Kidney (tissue), 13 donors: ENCODE measurements at regions not wholly inside any gene's neighbourhood (a gene's known extent, or its start where the extent isn't known, plus 50 kb on each side); places are given as distances from the start of the nearest gene placed in this dataset.

Experiments used
- DNase-seq, 5 donors: peaks; one replicate each; pipeline ENCODE4 v3.0.0-alpha.2; 2013 to 2020
- FAIRE-seq: peaks from 2 replicates; lab custom pipeline; 2012; peaks lifted over from hg19 to GRCh38; lab: Jason Lieb, UNC
- H3K27ac ChIP-seq, 2 donors: one replicate each; pipeline ENCODE4 v1.7.0; 2013; ENCODE audit warnings: low read depth in 2 of 2, low read length in 2 of 2, inconsistent platforms in 1 of 2
- H3K27me3 ChIP-seq: one replicate; pipeline ENCODE4 v1.7.1; 2013; ENCODE audit warnings: low read length, inconsistent platforms; ENCODE audit not compliant: control insufficient read depth, insufficient read depth
- H3K36me3 ChIP-seq, 3 donors: one replicate each; pipeline versions ENCODE4 v1.7.0 to v1.7.1; 2013; ENCODE audit warnings: low read length in 3 of 3, control low read depth in 1 of 3, inconsistent platforms in 1 of 3; ENCODE audit not compliant: insufficient read depth in 3 of 3, control insufficient read depth in 2 of 3
- H3K4me1 ChIP-seq, 3 donors: one replicate each; pipeline versions ENCODE4 v1.7.0 to v1.7.1; 2013; ENCODE audit warnings: low read length in 3 of 3, inconsistent platforms in 1 of 3, low read depth in 1 of 3; ENCODE audit not compliant: control insufficient read depth in 2 of 3, insufficient read depth in 2 of 3
- H3K4me3 ChIP-seq, 3 donors: one replicate each; pipeline versions ENCODE4 v1.7.0 to v1.8.1; 2013; ENCODE audit warnings: low read length in 3 of 3, control low read depth in 1 of 3, inconsistent platforms in 1 of 3
- H3K9ac ChIP-seq, 3 donors: one replicate each; pipeline versions ENCODE4 v1.7.0 to v1.7.1; 2013; ENCODE audit warnings: low read length in 3 of 3, control low read depth in 1 of 3, inconsistent platforms in 1 of 3
- H3K9me3 ChIP-seq, 3 donors: one replicate each; pipeline versions ENCODE4 v1.7.0 to v1.7.1; 2013; ENCODE audit warnings: low read length in 3 of 3, control low read depth in 1 of 3, inconsistent platforms in 1 of 3; ENCODE audit not compliant: control insufficient read depth in 2 of 3, insufficient read depth in 1 of 3
- intact Hi-C: fragments of 100-400 bp; cut with DNase I; formaldehyde crosslinking; loops from one replicate; pipeline ENCODE4 v1.11.1; 2022
- TF ChIP-seq, protein P1 (sequence below): IDR thresholded peaks from 3 replicates; pipeline ENCODE4 v1.5.1; 2012; ENCODE audit warnings: mild to moderate bottlenecking, moderate library complexity, borderline replicate concordance; ENCODE audit not compliant: insufficient read depth; ENCODE audit errors: extremely low read depth
- donor health status: control.
- donor health status: control.
- donor health status: control.
- donor health status: control.
- donor health status: control.
- donor health status: DM: yes; HTN: yes; CAD: no.
- donor health status: Normal renal cell carcinoma (clear cell type).

DNA sequence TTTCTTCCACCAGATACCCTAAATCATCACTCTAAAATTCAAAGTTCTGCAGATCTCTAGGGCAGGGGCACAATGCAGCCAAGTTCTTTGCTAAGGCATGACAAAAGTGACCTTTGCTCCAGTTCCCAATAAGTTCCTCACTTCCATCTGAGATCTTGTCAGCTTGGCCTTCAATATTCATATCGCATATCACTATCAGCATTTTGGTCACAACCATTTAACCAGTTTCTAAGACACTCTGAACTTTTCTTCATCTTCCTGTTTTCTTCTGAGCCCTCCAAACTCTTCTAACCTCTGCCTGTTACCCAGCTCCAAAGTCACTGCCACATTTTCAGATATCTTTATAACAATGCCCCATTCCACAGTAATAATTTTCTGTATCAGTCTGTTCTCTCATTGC lies 452.6 kb upstream of the TRIB2 start:
- Histone ChIP-seq H3K36me3 (no peaks in the 10 kb centered on the region), H3K9me3 (no peaks in the 10 kb centered on the region), H3K4me3 (no peak overlapping the region), H3K4me1 (no peaks in the 10 kb centered on the region), H3K27me3 (no peaks in the 10 kb centered on the region), H3K9ac (no peak overlapping the region), H3K27ac (no peak overlapping the region)
- FAIRE-seq, result no peak
- intact Hi-C loops, result no loop called here
- no peak for DNase-seq
- TF ChIP-seq, protein P1, sequence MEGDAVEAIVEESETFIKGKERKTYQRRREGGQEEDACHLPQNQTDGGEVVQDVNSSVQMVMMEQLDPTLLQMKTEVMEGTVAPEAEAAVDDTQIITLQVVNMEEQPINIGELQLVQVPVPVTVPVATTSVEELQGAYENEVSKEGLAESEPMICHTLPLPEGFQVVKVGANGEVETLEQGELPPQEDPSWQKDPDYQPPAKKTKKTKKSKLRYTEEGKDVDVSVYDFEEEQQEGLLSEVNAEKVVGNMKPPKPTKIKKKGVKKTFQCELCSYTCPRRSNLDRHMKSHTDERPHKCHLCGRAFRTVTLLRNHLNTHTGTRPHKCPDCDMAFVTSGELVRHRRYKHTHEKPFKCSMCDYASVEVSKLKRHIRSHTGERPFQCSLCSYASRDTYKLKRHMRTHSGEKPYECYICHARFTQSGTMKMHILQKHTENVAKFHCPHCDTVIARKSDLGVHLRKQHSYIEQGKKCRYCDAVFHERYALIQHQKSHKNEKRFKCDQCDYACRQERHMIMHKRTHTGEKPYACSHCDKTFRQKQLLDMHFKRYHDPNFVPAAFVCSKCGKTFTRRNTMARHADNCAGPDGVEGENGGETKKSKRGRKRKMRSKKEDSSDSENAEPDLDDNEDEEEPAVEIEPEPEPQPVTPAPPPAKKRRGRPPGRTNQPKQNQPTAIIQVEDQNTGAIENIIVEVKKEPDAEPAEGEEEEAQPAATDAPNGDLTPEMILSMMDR, result no peak

DNA sequence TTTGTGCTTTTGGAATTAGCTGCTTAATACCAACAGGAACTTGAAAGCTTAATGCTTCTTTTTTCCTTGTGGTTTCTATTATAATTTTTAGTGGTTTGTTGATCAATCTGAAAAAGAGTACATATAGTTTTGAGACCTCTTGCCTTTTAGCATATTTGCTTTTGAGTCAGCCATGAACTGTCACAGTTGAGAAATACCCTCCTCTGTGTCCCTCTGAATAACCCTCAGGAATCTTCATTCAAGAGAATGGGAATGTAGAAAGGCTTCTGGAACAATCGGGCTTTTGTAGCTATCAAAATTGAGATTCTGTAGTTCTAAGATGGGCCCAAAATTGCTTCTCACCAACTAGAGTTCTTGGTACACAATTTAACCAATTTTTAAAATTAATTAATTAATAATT lies 451.1 kb upstream of the TRIB2 start:
- no peak overlapping the region for H3K9ac ChIP-seq
- H3K27me3 ChIP-seq, result no peaks in the 10 kb centered on the region
- no peaks in the 10 kb centered on the region for H3K4me1 ChIP-seq
- intact Hi-C loops, result no loop called here
- no peak overlapping the region for H3K4me3 ChIP-seq
- TF ChIP-seq, protein P1, result no peak
- FAIRE-seq, result no peak
- H3K36me3 ChIP-seq, result no peaks in the 10 kb centered on the region
- H3K27ac ChIP-seq, result no peak overlapping the region
- H3K9me3 ChIP-seq, result no peaks in the 10 kb centered on the region
- DNase-seq, result no peak

DNA sequence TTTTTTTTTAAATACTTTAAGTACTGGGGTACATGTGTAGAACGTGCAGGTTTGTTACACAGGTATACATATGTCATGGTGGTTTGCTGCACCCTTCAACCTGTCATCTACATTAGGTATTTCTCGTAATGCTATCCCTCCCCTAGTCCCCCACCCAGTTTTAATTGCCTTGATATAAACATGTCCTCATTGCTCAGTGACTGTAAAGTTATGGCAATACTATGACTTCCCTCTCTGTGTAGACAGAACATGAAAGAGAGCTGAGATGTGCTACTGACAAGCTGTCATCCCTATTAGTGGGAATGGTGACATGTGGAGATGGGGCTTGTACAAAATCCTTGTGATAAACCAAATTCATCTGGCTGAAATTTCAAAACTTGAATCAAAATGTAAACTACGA lies 449.7 kb upstream of the TRIB2 start:
- FAIRE-seq, result no peak
- H3K9ac ChIP-seq, result no peak overlapping the region
- no peak for DNase-seq
- no peaks in the 10 kb centered on the region for H3K36me3 ChIP-seq
- no peaks in the 10 kb centered on the region for H3K9me3 ChIP-seq
- no peak overlapping the region for H3K4me3 ChIP-seq
- TF ChIP-seq, protein P1, result no peak
- no peaks in the 10 kb centered on the region for H3K4me1 ChIP-seq
- H3K27me3 ChIP-seq, result no peaks in the 10 kb centered on the region
- intact Hi-C loops, result no loop called here
- H3K27ac ChIP-seq, result no peak overlapping the region
